Gastroesophageal sphincter (tissue), 4 donors: ENCODE measurements at regions not wholly inside any gene's neighbourhood (a gene's known extent, or its start where the extent isn't known, plus 50 kb on each side); places are given as distances from the start of the nearest gene placed in this dataset.

ENCODE experiments used
- ATAC-seq: fragments of 150-250 bp; one replicate; pipeline ENCODE4 v1.9.1; 2016; ENCODE audit warnings: mild to moderate bottlenecking, moderate library complexity
- H3K27ac ChIP-seq, 4 donors: fragments of 200-600 bp; sonication (generic) in 3 of 4; 1 replicate in 3 of 4; 2 replicates in 1 of 4; pipeline ENCODE4 v1.5.1; 2016 to 2019
- H3K27me3 ChIP-seq: fragments of 200-600 bp; sonication (generic); one replicate; pipeline ENCODE4 v1.5.1; 2019
- H3K36me3 ChIP-seq, 2 donors: fragments of 200-600 bp; sonication (generic); one replicate each; pipeline ENCODE4 v1.5.1; 2019; ENCODE audit warnings: control low read depth in 1 of 2
- H3K4me1 ChIP-seq, 3 donors: fragments of 200-600 bp; sonication (generic); 1 replicate in 2 of 3; 2 replicates in 1 of 3; pipeline ENCODE4 v1.5.1; 2016 to 2019; ENCODE audit warnings: control low read depth in 2 of 3
- H3K4me3 ChIP-seq, 2 donors: fragments of 200-600 bp; sonication (generic); one replicate each; pipeline ENCODE4 v1.5.1; 2019; ENCODE audit warnings: mild to moderate bottlenecking in 1 of 2, moderate library complexity in 1 of 2
- H3K9me3 ChIP-seq, 3 donors: fragments of 200-600 bp; sonication (generic); one replicate each; pipeline ENCODE4 v1.5.1; 2017 to 2019; ENCODE audit warnings: control low read depth in 2 of 3
- EP300 ChIP-seq: sonication (generic); formaldehyde crosslinking; IDR thresholded peaks from one replicate; pipeline ENCODE4 v1.6.1; 2017; ENCODE audit warnings: antibody characterized with exemption, mild to moderate bottlenecking
- POLR2A ChIP-seq, 2 donors: fragments of 450-650 bp; IDR thresholded peaks; one replicate each; pipeline ENCODE4 v1.6.1; 2017; ENCODE audit warnings: antibody characterized with exemption in 2 of 2, mild to moderate bottlenecking in 2 of 2, moderate library complexity in 1 of 2
- POLR2AphosphoS5 ChIP-seq: sonication (generic); formaldehyde crosslinking; IDR thresholded peaks from one replicate; pipeline ENCODE4 v1.6.1; 2017; ENCODE audit warnings: antibody characterized with exemption
- WGBS, 2 donors: methylation state at CpG; one replicate each; pipeline ENCODE4 v1.1.5; 2018; ENCODE audit warnings: low coverage in 1 of 2; 5-methylcytosine and 5-hydroxymethylcytosine counted together
- TF ChIP-seq, protein P1 (sequence below), 4 experiments: fragments of 200-600 bp in 2 of 4; fragments of 450-650 bp in 2 of 4; sonication (generic) in 1 of 4; IDR thresholded peaks; one replicate each; pipeline ENCODE4 v1.5.1; 2017 to 2019; ENCODE audit warnings: antibody characterized with exemption in 4 of 4, mild to moderate bottlenecking in 2 of 4, moderate library complexity in 2 of 4

DNA sequence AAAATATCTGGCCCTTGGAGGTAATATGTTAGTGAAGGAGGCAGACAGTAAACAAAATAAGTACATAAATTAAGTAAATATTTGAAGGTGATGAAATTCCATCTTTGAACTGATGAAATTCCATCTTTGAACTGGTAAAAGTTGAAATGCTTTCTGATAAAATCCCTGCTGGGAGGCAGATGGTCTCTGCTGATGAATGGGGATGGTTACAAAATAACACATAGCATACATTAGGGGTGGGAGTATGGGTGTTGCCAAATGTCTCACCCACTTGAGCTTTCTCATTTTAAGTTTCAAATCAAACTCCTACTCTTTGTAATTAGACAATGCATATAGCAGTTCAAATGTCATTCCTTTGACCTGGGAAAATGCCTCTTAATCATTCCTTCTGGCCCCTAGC lies 77.5 kb upstream of the SORCS3 start:
- Histone ChIP-seq H3K4me3 (no peak overlapping the region), H3K27me3 (no peaks in the 10 kb centered on the region), H3K4me1 (no peaks in the 10 kb centered on the region), H3K27ac (no peak overlapping the region), H3K9me3 (peaks cover 0 to 13% (median 0%) of the 10 kb centered on the region in 3 donors), H3K36me3 (no peaks in the 10 kb centered on the region)
- no peak for ATAC-seq
- no peak for TF ChIP-seq POLR2AphosphoS5
- TF ChIP-seq EP300, result no peak
- TF ChIP-seq, protein P1, sequence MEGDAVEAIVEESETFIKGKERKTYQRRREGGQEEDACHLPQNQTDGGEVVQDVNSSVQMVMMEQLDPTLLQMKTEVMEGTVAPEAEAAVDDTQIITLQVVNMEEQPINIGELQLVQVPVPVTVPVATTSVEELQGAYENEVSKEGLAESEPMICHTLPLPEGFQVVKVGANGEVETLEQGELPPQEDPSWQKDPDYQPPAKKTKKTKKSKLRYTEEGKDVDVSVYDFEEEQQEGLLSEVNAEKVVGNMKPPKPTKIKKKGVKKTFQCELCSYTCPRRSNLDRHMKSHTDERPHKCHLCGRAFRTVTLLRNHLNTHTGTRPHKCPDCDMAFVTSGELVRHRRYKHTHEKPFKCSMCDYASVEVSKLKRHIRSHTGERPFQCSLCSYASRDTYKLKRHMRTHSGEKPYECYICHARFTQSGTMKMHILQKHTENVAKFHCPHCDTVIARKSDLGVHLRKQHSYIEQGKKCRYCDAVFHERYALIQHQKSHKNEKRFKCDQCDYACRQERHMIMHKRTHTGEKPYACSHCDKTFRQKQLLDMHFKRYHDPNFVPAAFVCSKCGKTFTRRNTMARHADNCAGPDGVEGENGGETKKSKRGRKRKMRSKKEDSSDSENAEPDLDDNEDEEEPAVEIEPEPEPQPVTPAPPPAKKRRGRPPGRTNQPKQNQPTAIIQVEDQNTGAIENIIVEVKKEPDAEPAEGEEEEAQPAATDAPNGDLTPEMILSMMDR (IDR thresholded peaks at IDR 0.05), result no peak
- TF ChIP-seq POLR2A (IDR thresholded peaks at IDR 0.05), result no peak

DNA sequence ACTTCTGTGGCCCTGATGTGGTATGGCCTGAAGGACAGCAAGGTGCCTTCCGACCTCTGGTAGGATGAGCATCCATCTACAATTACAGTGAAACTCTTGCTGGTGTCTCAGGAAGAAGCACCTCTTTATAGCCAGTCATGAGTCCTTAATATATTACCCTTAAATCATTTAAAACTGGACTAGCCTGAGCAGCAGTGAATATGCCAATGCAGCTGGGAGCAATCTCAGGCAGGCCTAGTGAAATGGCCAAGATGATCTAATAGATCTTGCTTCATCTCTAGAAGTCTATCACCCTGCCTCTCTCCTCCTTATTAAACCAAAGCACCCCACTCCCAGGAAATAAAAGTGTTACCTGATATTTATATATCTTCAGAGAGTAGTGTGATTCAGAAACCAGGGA lies 66.7 kb upstream of the SORCS3 start:
- WGBS, 2 donors, result 80 to 100% methylated on average over 1 of the region's 1 CpG
- no peak for TF ChIP-seq POLR2AphosphoS5
- no peak for TF ChIP-seq EP300
- TF ChIP-seq, protein P1 (IDR thresholded peaks at IDR 0.05), result no peak
- TF ChIP-seq POLR2A (IDR thresholded peaks at IDR 0.05), result no peak
- no peak overlapping the region for H3K4me3 ChIP-seq
- H3K9me3 ChIP-seq, result peaks cover 0 to 30% (median 0%) of the 10 kb centered on the region in 3 donors
- no peak for ATAC-seq
- no peak overlapping the region for H3K27ac ChIP-seq
- H3K4me1 ChIP-seq, result no peaks in the 10 kb centered on the region
- H3K36me3 ChIP-seq, result no peaks in the 10 kb centered on the region
- H3K27me3 ChIP-seq, result peaks cover 16% of the 10 kb centered on the region

DNA sequence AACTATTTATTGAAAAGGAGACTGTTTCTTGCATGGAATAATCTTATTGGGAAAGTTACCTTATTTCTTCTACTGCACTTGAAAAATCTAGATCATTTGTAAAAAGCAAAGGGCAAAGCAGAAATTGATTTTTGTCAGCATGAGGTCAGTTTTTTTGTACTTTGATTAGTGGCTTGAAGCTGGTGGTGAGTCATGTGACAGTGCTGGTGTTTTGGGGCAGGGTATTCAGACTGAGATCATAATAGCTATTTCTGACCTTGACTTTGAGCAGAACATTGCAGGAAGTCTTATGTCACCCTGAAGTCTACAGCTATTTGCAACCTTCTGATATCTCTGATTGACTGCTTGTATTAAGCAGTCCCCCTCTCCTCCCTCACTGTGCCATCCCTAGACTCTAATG lies 66.3 kb upstream of the SORCS3 start:
- peaks cover 0 to 26% (median 0%) of the 10 kb centered on the region in 3 donors for H3K9me3 ChIP-seq
- ATAC-seq, result no peak
- H3K27me3 ChIP-seq, result peaks cover 20% of the 10 kb centered on the region
- H3K4me1 ChIP-seq, result no peaks in the 10 kb centered on the region
- no peaks in the 10 kb centered on the region for H3K36me3 ChIP-seq
- H3K27ac ChIP-seq, result no peak overlapping the region
- no peak for TF ChIP-seq EP300
- no peak overlapping the region for H3K4me3 ChIP-seq

DNA sequence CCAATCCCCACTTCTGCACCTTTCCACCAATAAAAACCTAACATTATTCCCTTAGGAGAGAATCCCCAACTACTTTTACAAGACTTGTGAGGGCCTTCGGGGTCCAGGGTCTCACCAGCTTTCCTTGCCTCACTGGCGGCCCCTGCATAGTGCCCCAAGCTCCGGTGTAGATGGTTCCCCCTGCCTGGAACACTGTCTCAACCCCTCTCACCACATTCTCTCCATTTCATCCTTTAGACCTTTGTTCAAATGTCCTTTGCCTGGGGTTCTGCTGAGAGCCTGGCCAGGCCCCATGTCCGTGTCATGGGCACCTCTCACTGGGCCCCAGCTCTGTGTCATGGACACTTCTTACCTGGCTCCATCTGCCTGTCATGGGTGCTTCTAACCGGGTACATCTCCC lies 64.5 kb upstream of the SORCS3 start:
- H3K9me3 ChIP-seq, result peaks cover 0 to 9% (median 0%) of the 10 kb centered on the region in 3 donors
- ATAC-seq, result no peak
- peaks cover 36% of the 10 kb centered on the region for H3K27me3 ChIP-seq
- WGBS, 2 donors, result 95% methylated on average over 3 to 4 of the region's 5 CpGs
- no peaks in the 10 kb centered on the region for H3K36me3 ChIP-seq
- H3K4me1 ChIP-seq, result peaks cover 0 to 7% (median 0%) of the 10 kb centered on the region in 3 donors
- no peak overlapping the region for H3K4me3 ChIP-seq
- no peak overlapping the region for H3K27ac ChIP-seq
- TF ChIP-seq, protein P1 (IDR thresholded peaks at IDR 0.05), result no peak
- no peak for TF ChIP-seq POLR2A (IDR thresholded peaks at IDR 0.05)
- TF ChIP-seq EP300, result no peak
- TF ChIP-seq POLR2AphosphoS5, result no peak

DNA sequence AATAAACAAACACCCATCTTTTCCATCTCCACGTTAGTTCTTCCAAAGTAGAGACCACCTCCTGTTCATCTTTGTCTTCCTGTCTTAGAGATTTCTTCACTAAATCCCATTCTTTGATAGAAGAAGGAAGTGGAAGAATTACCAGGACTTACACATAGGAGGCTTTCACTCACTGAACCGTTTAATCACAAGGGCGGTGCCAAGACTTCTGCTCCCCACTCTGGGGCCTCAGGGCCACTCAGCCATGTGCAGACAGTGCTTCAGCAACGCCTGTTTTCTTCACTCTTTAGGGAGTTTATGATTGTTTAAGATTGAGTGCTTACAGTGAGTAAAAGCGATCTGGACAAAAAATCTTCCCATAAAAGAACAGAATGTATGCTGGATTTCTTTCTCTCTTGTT lies 63.9 kb upstream of the SORCS3 start:
- H3K36me3 ChIP-seq, result no peaks in the 10 kb centered on the region
- H3K9me3 ChIP-seq, result peaks cover 0 to 4% (median 0%) of the 10 kb centered on the region in 3 donors
- H3K27ac ChIP-seq, result no peak overlapping the region
- TF ChIP-seq POLR2AphosphoS5, result no peak
- TF ChIP-seq, protein P1 (IDR thresholded peaks at IDR 0.05), result no peak
- TF ChIP-seq EP300, result no peak
- no peak for TF ChIP-seq POLR2A (IDR thresholded peaks at IDR 0.05)
- H3K4me1 ChIP-seq, result peaks cover 0 to 7% (median 0%) of the 10 kb centered on the region in 3 donors
- H3K4me3 ChIP-seq, result no peak overlapping the region
- 62 to 63% methylated on average over 2 to 5 of the region's 5 CpGs for WGBS, 2 donors
- ATAC-seq, result no peak
- H3K27me3 ChIP-seq, result peaks cover 39% of the 10 kb centered on the region
